ENCODE measurements at regions not wholly inside any gene's neighbourhood (a gene's known extent, or its start where the extent isn't known, plus 50 kb on each side); places are given as distances from the start of the nearest gene placed in this dataset.

- no peak overlapping the region for H3K4me3 ChIP-seq (ENCODE audit: low read length)
- DNase-seq (ENCODE audit: low read depth), result no peak
- TF ChIP-seq, protein P1, sequence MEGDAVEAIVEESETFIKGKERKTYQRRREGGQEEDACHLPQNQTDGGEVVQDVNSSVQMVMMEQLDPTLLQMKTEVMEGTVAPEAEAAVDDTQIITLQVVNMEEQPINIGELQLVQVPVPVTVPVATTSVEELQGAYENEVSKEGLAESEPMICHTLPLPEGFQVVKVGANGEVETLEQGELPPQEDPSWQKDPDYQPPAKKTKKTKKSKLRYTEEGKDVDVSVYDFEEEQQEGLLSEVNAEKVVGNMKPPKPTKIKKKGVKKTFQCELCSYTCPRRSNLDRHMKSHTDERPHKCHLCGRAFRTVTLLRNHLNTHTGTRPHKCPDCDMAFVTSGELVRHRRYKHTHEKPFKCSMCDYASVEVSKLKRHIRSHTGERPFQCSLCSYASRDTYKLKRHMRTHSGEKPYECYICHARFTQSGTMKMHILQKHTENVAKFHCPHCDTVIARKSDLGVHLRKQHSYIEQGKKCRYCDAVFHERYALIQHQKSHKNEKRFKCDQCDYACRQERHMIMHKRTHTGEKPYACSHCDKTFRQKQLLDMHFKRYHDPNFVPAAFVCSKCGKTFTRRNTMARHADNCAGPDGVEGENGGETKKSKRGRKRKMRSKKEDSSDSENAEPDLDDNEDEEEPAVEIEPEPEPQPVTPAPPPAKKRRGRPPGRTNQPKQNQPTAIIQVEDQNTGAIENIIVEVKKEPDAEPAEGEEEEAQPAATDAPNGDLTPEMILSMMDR (conservative IDR thresholded peaks at IDR 0.05; ENCODE audit: low read length), result no peak
Observed at GRCh38 chr5:82832445-82832844, 244.7 kb downstream of the TMEM167A start.

GRCh38 chr5:82828211-82828610 lies 249.0 kb downstream of the TMEM167A start:
- DNase-seq (ENCODE audit: low read depth), result no peak
- TF ChIP-seq, protein P1 (conservative IDR thresholded peaks at IDR 0.05; ENCODE audit: low read length), result no peak
- H3K4me3 ChIP-seq (ENCODE audit: low read length), result no peak overlapping the region

DNA sequence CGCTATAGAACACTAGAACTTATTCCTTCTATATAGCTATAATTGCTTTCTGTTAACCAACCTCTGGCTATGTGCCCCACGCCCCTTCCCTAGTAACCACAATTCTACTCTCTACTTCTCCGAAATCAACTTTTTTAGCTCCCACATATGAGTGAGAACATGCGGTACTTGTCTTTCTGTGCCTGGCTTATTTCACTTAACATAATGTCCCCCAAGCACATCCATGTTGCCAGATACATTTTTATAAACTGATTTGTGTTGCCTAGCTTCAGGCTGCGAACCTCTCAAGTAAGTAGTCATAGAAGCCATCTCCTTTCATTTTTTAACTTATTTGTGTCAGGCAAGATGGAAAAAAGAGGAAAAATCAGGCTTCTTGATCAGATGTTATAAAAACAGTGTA lies 249.5 kb downstream of the TMEM167A start:
- TF ChIP-seq, protein P1 (conservative IDR thresholded peaks at IDR 0.05; ENCODE audit: low read length), result no peak

GRCh38 chr5:82822634-82822927 lies 254.6 kb downstream of the TMEM167A start:
- no peak overlapping the region for H3K4me3 ChIP-seq (ENCODE audit: low read length)
- TF ChIP-seq, protein P1 (conservative IDR thresholded peaks at IDR 0.05; ENCODE audit: low read length), result no peak
- no peak for DNase-seq (ENCODE audit: low read depth)

More for the DNA sequence above, 249.5 kb downstream of the TMEM167A start:
- DNase-seq (ENCODE audit: low read depth), result no peak
- no peak overlapping the region for H3K4me3 ChIP-seq (ENCODE audit: low read length)

DNA sequence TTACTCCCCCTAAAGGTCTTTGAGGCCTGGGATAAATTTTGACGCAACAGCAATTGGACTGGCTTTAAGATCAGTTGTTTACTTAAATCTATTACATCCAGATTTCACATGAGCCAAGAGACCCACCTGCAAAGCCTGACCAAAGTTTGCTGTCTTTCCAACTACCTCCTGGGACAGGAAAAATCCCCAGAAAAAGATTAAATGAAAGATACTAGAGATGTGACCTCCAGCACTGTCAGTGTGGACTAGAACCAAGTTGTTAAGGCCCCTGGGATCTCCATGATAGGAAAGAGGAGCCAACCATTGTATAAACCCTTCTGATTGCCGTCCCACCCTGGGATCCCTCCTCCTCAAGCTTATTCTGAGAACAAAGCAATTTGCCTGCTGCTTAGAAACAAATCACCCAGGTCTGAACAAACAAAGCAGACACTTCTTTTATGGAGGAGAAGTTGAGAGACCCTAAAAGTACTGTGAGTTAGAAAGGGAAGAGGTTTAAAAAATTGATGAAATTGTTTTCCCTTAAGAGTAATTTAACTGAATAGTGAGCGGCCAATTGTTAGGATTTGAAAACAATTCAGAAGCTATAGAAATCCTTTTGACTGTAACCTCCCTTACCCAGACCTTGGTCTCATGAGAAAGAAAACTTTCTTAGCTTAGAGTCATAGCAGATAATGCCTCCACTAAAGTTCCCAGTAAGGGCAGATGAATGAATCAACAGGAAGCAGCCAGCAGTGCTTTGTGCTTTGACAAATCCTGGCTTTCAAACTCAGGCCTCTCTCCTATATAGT lies 255.2 kb downstream of the TMEM167A start:
- TF ChIP-seq, protein P1 (conservative IDR thresholded peaks at IDR 0.05; ENCODE audit: low read length), result no peak
- no peak overlapping the region for H3K4me3 ChIP-seq (ENCODE audit: low read length)
- no peak for DNase-seq (ENCODE audit: low read depth)

GRCh38 chr5:82820961-82821845 lies 256.0 kb downstream of the TMEM167A start:
- H3K4me3 ChIP-seq (ENCODE audit: low read length), result no peak overlapping the region
- TF ChIP-seq, protein P1 (conservative IDR thresholded peaks at IDR 0.05; ENCODE audit: low read length), result no peak
- no peak for DNase-seq (ENCODE audit: low read depth)

All from AG10803 (cell line).